Spleen (tissue), 7 donors: ENCODE measurements at regions not wholly inside any gene's neighbourhood (a gene's known extent, or its start where the extent isn't known, plus 50 kb on each side); places are given as distances from the start of the nearest gene placed in this dataset.

Source experiments
- POLR2AphosphoS5 ChIP-seq, 3 donors: sonication (generic); formaldehyde crosslinking; IDR thresholded peaks; one replicate each; pipeline ENCODE4 v1.5.1; 2017; ENCODE audit warnings: antibody characterized with exemption in 3 of 3
- TF ChIP-seq, protein P1 (sequence below), 11 experiments: fragments of 200-600 bp in 7 of 11; fragments of 450-650 bp in 4 of 11; sonication (generic) in 4 of 11; IDR thresholded peaks in 8 of 11; conservative IDR thresholded peaks in 3 of 11; 1 replicate in 7 of 11; 2 replicates in 4 of 11; pipeline versions ENCODE4 v1.4.0 to v1.8.0; 2016 to 2021; ENCODE audit warnings: antibody characterized with exemption in 11 of 11, inconsistent platforms in 4 of 11, mild to moderate bottlenecking in 1 of 11
- donor health status: DM: no; HTN: no; CAD: no; lungs with moderate emphysema.
- donor health status: DM: no; HTN: no; CAD: no.
- donor health status: DM: no; HTN: no; CAD: no.

DNA sequence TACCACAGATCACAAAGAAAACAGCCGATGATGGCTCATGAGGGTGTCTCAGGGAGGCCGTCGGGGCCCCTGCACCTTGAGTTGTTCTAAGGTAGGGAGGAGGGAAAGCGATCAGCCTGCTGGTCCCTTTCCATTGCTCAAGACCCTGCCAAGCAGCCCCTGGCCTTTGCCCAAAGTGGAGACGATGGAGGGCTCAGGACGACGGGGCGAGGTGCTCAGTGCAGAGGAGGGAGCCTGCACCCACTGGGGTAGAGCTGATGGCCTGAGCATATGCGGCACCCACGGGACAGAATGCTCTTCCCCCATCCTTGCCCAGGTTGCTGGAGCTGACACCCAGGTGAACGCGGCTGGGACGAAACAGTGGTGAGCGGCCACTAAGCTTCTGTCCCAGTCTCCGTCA is 58.3 kb upstream of the FAM20C start:
- TF ChIP-seq, protein P1, sequence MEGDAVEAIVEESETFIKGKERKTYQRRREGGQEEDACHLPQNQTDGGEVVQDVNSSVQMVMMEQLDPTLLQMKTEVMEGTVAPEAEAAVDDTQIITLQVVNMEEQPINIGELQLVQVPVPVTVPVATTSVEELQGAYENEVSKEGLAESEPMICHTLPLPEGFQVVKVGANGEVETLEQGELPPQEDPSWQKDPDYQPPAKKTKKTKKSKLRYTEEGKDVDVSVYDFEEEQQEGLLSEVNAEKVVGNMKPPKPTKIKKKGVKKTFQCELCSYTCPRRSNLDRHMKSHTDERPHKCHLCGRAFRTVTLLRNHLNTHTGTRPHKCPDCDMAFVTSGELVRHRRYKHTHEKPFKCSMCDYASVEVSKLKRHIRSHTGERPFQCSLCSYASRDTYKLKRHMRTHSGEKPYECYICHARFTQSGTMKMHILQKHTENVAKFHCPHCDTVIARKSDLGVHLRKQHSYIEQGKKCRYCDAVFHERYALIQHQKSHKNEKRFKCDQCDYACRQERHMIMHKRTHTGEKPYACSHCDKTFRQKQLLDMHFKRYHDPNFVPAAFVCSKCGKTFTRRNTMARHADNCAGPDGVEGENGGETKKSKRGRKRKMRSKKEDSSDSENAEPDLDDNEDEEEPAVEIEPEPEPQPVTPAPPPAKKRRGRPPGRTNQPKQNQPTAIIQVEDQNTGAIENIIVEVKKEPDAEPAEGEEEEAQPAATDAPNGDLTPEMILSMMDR (IDR thresholded peaks at IDR 0.05 in 8 of 11, conservative IDR thresholded peaks at IDR 0.05 in 3 of 11), result no peak
- no peak for TF ChIP-seq POLR2AphosphoS5 (IDR thresholded peaks at IDR 0.05)
